Kasumi-1 (cell line): ENCODE measurements at regions not wholly inside any gene's neighbourhood (a gene's known extent, or its start where the extent isn't known, plus 50 kb on each side); places are given as distances from the start of the nearest gene placed in this dataset.

ENCODE experiments used
- DNase-seq, 2 experiments: peaks; one replicate each; lab custom pipeline; 2025; lab: John Stamatoyannopoulos, UW

DNA sequence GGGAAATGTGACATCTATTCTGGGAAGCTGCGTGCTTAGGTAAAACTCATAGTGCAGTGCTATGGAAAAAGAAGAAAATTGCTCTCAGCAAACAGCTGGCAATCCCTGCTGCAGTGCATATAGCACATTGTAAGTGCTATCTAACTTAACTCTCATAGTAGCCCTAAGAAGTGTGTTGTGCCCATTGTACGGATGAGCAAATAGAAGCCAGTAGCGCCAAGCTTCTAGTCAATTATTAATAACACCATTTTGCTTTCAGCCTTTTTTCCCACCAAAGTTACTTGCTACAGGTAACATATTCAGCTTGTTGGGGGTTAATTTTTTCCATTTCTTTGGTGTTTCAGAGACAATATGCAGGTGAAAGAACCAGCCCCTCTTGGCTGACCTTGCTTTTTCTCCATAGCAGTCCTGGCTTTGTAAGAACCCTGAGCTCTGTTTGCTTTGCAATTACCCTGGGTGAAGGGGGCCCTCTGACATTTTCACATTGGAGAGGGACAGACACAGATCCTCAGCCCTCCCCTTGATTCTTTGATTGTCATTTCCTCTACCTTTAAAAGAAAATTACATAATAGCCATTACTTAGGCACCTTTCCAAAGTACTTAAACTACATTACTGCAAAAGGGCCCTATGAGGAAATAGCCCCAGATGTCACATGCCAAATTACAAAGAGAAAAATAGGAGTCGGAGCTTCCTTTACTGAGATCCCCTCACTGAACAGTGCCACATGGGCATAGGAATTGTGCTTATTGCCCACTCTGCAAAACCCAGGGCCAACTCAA is 576.2 kb upstream of the TBX3 start:
- DNase-seq = no peak

DNA sequence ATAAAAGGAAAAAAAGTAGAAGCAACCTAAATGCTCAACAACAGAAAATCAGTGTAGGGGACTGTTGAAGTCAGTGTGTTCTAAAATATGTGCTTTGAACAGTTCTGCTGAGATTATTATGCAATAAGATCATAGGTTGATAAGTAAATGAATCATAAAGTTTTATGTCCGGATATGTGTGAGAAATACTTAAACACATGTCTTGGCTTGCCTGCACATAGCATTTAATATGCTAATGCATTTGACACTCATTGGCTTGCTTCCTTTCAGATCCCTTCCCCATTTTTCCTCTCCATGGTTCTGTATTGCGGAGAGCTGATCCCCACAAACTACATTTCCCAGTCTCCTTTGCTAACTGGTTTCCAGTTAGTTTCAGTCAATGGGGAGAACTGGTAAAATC is 573.8 kb upstream of the TBX3 start:
- no peak for DNase-seq

DNA sequence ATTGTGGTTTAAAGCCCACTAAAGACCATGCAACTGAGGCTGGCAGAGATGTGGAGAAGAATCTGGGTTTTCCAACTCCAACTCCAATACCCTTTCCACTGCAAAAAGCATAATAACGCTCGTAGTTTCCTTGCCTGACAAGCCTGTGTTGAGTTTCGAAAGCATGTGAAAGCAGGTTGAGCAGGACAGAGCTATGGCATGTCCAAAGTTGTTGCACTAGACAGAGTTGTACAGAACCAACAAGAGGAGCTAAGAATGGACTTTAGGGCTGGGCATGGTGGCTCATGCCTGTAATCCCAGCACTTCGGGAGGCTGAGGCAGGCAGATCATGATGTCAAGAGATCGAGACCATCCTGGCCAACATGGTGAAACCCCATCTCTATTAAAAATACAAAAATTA is 572.0 kb upstream of the TBX3 start:
- DNase-seq = no peak

DNA sequence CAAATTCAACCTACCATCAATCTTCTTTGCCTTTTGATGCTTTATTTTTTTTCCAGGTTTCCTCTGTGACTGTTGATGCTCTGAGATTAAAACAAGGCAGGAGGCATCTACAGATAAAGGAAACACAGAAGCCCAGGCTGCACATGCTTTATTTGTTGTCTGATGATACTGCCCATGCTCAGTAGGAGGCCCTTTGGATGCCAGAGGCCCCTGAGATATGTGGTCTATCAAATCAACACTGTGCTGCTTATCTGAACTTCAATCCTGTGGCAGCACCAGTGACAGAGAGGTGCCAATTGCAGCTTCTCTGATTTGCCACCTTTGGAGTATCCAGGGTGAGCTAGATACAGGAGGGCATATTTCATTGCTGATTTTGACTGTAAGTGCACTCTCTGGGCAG is 571.3 kb upstream of the TBX3 start:
- no peak for DNase-seq

DNA sequence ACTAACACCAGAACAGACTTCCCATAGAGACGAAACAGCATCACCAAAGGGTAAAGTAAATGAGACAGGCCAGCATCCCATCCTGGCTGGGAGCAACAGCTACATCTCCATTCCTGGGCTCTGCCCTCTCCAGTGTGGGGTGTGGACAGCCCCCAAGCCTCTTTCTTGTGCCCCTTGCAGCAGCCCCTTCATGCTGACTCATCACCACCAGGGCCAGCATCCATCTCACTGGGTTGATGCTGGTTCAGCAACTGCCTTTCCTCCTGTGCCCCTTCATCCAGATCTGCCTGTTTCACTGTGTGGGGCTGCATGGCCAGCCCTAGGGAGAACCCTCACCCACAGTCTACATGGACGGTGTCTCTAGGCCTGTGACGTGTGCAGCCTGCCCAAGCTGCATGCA is 569.1 kb upstream of the TBX3 start:
- DNase-seq = no peak

DNA sequence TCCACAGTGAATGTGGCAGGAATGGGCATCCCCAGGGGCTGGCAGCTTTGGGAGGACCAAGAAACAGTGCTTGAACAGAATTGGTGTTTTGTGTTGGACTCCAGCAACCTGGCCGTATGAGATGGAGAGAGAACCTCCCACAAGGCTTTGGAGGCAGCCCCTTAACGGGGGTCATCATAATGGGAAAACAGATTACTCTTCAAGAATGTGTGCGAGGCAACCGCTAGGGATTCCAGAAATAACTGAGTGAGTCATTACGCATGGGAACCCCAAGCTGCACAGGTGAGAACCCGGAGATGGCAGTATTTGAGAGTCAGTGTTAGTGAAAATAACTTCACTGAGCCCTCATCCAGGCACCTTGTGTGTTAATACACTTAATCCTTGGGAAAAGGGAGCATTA is 567.8 kb upstream of the TBX3 start:
- no peak for DNase-seq

DNA sequence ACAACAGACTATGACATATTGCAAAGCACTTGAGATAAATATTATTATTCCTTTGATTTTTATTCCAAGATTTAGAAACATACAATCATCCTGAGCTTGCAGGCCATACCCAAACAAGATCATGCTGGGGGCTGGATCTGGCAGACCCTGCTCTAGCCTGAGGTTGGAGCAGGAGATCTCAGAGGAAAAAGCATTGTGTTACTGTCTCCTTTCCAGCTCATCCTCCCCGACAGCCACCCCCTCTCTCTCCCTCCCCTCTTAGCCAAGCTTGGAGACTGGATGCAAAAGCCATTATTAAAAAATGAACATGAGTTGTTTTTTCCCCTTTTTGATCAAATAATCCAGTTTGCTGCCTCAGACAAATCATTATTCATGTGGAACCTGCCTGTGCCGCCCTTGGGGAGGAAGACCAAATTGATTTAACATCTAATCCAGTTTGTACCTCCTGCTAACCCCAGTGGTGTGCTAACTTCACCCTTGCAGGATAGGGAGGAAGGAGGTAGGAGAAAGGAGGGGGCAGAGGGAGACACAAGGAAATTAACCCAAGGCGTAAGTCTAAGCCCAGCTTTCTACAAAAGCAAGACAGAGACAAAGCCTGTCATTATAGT is 565.8 kb upstream of the TBX3 start:
- no peak for DNase-seq

DNA sequence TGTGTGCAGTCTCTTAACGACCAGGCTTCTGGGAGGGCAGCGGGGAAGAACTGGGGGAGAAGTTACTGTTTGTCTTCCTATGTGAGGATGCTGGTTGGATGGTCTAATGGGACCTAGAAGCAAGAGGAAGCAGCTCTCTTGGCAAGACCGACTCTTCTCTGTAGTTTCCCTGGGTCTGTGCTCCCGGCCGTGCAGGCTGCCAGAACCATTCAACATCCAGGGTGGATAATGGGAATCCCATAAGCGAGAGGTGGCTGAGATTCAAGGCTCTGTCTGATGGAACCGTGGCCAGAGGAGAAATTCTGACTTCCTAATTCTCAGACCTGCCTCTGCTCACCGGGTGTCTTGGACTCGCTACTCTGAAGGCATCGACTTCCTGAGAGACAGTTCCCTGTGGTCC is 561.0 kb upstream of the TBX3 start:
- DNase-seq = no peak

DNA sequence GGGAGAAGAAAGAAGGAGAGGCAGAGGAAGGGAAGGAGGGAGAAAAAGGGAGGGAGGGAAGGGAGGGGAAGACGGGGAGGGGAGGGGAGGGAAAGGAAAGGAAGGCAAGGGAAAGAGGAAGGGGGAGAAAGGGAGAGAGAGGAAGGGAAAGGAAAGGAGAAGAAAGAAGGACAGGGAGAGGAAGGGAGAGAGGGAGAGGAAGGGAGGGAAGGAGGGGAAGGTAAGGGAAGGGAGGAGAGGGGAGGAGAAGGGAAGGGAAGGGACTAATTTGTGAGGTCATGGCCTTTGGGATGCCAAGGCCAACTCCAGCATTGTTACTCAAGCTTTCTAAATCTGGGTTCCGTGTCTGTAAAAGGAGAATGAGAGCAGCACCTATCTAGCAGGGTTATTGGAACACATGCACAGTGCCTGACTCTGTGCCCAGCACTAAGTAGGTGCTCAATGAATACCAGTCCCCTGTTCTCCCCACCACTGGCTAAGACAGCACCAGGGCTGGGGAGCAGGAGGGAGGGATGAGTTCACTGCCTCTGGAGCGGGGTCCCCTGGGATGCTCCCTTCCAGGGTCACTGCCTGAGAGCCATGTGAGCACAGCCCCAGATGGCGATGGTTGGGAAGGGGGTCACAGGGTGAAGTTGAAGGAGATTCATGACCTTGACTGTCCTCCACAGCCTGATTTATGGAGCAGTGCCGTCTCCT is 560.1 kb upstream of the TBX3 start:
- DNase-seq = no peak

DNA sequence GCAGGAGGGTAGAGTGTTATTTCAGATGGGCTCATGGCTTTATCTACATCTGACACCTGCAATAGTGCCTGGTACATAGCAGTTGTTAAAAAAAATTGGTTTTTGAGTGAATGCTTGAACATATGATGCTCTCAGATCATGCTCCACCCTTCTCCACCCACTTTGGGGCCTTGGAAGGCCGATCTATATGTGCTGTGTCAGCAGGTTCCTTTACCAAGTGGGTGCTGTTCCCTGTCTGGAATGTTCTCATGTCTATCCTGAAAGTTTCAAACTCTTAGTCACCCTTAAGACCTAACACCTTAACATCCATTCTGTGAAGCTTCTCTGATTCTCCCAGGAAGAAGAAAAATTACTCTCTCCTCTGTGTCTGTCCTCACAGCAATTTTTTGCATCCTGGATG is 556.3 kb upstream of the TBX3 start:
- no peak for DNase-seq

DNA sequence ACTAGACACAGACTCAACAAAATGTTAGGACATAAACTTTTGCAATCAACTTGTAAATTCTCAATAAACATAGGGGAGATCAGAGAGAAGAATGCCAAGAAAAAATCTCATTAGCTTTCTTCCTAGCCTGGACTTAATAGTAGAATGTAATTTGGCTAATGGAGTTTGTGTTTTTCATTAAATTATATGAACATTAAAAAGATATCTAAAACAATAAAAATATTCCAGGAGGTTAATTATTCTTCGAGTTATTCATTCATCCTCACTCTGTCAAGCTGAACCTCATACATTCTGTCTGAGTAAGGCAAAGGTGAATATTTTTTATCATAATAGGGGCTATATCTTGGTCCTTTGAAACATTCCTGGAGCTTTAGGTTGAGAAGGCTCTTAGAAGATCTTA is 551.9 kb upstream of the TBX3 start:
- no peak for DNase-seq

DNA sequence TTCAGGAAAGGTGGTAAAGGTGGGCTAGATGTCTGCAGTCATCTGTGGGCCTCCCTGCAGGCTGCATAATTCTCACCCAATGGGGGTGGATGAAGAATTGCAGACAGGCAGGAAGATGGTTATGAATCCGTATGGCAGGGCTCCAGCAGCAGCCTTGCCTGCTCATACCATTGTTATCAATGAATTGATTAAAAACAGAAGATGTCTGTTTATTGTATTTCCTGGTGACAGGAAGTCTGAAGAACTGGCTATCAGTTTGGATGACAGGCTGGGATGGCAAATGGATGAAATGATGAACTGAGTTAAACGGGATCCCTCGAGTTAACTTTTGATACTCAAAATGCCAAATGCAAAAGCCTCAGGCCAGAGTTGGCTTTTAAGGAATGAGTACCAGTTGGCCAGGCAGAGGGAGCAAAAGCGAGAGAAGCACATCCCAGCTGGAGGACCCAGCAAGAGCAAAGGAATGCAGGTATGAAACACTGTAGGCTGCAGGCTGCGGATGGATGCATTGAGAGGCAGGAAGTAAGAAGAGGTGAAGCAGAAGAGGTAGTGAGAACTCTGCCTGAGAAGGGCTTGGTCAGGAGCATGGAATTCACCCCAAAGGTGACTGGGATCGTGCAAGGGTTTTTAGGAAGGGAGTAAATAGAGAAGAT is 550.0 kb upstream of the TBX3 start:
- no peak for DNase-seq

DNA sequence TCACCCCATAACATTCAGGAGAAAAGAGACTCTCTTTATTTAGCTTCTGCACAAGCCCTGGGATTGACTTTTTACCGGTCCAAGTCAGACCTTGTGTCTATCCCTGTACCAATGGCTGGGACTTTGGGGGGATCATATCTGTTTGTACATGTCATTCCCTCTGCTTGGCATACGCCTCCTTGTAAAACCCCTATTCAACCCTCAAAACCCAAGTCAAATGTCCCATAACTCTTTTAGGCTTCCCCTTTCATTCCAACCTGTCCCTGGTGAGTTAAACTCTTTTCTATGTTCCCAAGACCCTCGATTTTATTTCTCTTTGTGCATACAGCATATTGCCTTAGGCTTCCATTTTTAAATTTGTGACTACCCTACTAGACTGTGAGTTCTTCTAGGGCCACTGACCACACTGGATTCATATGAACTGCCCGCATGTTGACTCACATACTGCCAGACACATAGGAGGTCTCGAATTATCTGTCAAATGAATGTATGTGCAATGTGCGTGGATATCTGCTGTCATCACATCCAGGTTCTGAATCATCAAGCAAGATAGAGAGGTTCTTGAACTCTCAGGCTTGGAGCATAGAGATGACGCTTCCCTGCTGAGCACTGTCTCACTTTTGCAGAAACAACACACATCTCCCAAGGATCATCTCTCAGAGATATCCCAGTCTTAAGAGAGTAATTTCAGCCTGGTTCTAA is 548.6 kb upstream of the TBX3 start:
- DNase-seq = no peak

DNA sequence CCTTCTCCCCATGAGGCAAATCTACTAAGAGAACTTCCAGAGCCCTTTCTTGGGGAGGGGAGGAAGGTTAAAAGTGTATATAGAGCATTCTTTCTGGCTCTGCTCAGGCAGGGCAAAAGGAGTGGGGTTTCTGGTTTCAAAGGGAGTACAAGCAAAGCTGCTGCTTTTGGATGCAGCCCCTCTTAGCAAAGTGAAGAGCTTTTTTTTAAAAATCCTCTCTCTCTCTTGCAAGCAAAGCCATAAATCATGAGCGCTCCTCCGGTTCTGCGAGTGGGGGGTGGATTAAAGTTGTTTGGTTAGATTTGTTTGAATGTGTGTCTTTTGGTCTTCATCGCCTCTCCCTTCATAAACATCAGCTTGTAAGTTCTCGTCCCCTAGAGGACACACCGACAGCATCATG is 546.6 kb upstream of the TBX3 start:
- no peak for DNase-seq

DNA sequence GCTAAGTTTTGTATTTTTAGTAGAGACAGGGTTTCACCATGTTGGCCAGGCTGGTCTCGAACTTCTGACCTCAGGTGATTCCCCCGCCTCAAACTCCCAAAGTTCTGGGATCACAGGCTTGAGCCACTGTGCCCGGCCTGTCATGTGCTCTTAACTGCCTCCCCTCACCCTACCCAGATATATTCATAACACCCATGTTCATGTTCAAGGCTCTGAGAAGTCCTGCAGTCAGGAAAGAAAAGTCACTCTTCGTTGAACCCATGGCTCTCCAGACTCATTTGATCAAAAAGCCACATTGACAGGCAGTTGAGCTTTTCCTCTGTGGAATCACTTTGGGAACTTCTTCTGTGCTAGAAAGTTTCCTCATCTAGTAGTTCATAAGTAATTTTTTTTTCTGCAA is 545.5 kb upstream of the TBX3 start:
- DNase-seq = no peak

DNA sequence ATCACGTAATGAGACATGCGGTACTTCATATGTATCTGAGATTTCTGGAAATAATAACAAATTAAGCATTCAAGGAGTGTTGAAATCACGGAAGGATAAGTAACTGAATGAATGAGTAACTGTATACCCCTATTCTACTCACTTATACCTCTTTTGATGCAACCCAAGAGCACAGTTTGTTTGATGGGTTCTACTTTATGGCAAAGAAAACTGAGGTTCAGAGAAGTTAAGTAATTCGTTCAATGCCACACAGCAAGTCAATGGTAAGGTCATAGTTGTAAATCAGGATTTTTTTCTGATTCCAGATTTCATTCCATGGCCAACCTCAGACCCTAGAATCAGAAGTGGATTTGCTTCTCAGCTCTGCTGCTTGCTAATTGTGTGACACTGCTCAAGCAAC is 544.5 kb upstream of the TBX3 start:
- DNase-seq = no peak

DNA sequence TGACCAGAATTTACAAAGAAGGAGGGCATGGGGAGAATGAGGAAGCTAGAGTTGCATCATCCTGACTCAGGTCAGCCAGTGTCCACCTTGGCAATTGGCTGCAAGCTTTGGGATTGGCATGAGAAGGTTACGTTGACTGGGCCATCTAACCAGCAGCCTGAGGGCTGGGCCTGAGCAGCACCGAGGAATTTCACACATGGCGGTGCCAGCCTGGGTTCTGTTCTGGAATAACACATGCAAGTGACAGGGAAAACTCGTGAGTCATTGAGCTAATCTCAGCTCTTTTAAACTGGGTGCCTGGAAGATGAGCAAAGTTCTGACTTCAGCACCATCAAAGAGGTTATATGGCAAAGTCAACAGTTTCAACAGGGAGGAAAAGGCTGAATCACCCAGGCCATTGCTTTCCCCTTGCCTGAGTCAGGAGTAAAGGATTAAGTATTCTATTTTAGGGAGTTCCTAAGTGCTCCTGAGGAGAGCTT is 543.2 kb upstream of the TBX3 start:
- DNase-seq = no peak

DNA sequence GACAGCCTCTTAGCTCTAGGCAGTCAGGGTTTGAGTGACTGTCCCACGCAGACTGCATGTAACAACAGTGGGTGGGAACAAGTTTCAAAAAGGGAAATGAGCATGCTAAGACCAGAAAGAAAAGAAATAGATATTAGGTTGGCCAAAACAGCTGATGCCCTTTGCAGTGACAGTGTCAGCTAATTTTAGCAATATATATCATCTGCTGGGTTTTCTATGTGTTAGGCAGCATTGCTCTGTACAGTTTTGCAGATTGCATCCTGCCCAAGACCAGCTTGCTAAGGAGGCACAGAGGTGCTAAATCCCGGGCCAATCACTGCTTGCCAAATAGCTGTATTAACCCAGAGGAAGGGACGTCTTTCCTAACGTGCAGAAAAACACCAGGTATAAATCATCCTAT is 541.9 kb upstream of the TBX3 start:
- no peak for DNase-seq

DNA sequence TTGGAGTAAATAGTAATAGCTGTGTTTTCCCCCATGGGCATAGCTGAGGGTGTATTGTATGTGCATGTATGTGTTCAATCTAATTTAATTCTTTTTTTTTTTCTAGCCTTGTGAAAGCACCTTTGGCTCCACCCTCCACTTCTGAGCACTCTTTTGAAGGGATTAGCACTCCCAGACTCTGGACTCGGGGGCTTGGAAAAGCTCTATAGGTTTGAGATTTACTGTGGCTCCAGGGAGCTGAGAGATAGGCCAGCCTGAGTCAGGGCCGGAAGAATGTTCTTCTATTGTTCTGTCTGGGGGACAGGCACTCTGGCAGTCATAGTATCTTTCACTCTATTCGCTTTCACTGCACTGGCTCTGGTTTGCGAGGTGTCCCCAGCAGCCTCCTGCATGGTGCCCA is 540.0 kb upstream of the TBX3 start:
- DNase-seq = no peak

DNA sequence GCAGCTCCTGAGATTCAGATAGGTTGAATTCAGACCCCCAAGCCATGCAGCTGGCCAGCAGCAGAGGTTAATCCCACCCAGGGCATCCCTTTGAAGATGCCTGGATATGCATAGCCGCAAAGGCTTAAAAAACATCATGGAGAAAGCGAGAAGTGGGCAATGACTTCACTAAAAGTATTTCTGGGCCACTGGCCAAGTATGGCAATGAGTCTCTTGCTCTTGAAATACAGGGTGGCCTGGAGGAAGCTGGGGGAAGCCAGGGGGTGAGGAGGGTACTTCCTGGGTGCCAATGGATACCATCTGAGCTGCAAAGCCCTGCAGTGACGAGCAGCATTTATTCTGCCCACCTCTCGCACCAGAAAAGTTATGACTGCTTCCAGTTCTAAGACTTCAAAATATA is 539.3 kb upstream of the TBX3 start:
- no peak for DNase-seq

DNA sequence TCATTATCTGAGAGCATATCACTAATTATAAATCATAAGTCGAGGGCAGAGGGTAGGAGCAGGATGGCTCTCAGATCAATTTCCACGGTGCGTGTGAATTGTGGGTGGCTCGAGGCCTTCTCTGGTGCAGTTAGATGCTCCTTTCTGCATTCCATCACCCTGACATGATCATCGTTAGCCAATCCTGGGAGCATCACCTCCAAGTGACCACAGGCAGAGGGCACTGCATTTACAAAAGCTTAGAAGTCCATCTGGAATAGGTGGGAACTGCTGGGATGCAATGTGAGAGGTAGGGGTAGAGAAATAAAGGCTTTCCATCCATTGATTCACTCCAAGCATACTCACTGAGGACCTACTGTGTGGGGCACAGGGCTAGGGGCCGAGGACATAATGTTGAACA is 538.2 kb upstream of the TBX3 start:
- no peak for DNase-seq

DNA sequence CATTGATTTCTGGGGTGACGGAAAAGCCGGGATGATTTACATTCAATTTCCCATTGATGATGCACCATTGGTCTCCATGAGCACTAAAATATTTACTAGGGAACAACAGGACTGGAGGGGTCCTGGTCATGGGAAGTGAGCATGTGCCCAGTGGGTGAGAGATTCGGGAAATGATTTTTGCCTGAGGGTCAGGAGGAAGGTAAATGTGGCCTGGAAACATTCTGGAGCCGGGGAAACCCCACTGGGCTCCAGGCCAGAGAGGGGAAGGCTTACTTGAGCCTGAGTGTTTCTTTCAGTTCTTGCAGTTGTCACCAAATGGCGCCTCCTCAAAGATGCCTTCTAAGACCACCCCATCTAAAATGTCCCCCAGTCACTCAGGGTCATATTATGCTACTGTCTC is 532.3 kb upstream of the TBX3 start:
- no peak for DNase-seq
